H7 (cell line): ENCODE measurements at regions not wholly inside any gene's neighbourhood (a gene's known extent, or its start where the extent isn't known, plus 50 kb on each side); places are given as distances from the start of the nearest gene placed in this dataset.
"Not testable (repeated sequence)": the region's sequence is repeated elsewhere in the genome, so short reads cannot be mapped to it uniquely, and the experiment has no call there.

ENCODE experiments used
- DNase-seq: peaks from one replicate; pipeline ENCODE4 v3.0.0; 2012
- H3K27me3 ChIP-seq: 2 replicates; pipeline ENCODE4 v1.6.0; 2011; ENCODE audit warnings: mild to moderate bottlenecking, low read length; ENCODE audit not compliant: control insufficient read depth, insufficient read depth
- H3K36me3 ChIP-seq: replicated peaks from 2 replicates; pipeline ENCODE4 v1.5.1; 2011; ENCODE audit warnings: low read length; ENCODE audit not compliant: control insufficient read depth, insufficient read depth
- H3K4me3 ChIP-seq: 2 replicates; pipeline ENCODE4 v1.5.1; 2011; ENCODE audit warnings: low read depth, mild to moderate bottlenecking, control low read depth, low read length, moderate library complexity; ENCODE audit not compliant: insufficient read depth

GRCh38 chr3:109702976-109703375, 365.6 kb upstream of the DPPA4 start:
- Histone ChIP-seq H3K36me3 (no peaks in the 10 kb centered on the region), H3K27me3 (no peaks in the 10 kb centered on the region)
- no peak for DNase-seq

DNA sequence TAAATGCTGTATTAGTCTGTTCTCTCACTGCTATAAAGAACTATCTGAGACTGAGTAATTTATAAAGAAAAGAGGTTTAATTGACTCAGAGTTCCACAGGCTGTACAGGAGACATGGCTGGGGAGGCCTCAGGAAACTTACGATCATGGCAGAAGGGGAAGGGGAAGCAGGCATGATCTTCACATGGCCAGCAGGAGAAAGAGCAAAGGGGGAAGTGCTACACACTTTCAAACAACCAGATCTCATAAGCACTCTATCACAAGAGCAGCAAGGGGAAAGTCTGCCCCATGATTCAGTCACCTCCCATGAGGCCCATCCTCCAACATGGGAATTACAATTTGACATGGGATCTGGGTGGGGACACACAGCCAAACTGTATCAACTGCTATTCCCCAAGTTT, 367.8 kb upstream of the DPPA4 start:
- not testable (repeated sequence) for H3K27me3 ChIP-seq, H3K36me3 ChIP-seq, H3K4me3 ChIP-seq, DNase-seq

More at GRCh38 chr3:109702976-109703375, 365.6 kb upstream of the DPPA4 start:
- H3K4me3 ChIP-seq, result no peak overlapping the region

DNA sequence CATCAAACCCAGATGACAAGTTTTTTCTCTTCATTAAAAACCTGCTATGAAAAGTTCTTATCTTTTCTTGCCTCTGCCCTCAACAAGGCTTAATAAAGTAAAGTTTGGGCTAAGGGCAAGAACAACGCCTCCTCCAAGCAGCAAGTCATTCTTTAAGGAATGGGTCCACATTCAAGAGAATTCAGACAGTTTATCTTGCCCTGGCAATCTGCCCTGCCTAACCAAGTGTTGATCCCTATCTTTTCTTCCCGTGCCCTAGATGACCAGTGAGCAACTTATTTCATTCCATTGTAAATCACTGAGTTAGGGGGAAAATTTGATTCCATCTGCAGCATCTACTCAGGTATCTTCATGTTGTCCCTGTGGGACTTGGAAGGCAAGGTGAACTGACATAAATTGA, 370.3 kb upstream of the DPPA4 start:
- no peak for DNase-seq
- no peak overlapping the region for H3K4me3 ChIP-seq
- no peaks in the 10 kb centered on the region for H3K36me3 ChIP-seq

DNA sequence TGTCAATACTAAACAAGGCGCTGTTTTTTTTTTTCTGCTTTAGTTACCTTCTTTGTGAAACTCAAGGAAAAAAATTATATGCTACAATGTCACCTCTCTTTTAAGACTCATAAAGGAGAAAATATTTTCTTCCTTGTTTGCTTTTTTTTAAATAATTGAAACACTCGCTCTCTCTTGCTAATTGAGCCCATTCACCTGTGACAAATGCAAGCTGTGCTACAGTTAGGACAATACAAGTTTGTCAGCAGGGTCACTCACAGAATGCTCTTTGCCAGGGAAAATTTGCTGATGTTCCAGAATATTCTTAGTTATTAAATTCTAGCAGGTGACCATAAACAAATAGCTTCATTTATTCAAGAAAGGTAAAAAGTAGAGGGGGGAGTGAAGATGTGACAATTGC, 375.9 kb upstream of the DPPA4 start:
- Histone ChIP-seq H3K36me3 (no peaks in the 10 kb centered on the region), H3K4me3 (no peak overlapping the region), H3K27me3 (no peaks in the 10 kb centered on the region)
- no peak for DNase-seq

More for the DNA sequence above, 370.3 kb upstream of the DPPA4 start:
- H3K27me3 ChIP-seq, result no peaks in the 10 kb centered on the region

DNA sequence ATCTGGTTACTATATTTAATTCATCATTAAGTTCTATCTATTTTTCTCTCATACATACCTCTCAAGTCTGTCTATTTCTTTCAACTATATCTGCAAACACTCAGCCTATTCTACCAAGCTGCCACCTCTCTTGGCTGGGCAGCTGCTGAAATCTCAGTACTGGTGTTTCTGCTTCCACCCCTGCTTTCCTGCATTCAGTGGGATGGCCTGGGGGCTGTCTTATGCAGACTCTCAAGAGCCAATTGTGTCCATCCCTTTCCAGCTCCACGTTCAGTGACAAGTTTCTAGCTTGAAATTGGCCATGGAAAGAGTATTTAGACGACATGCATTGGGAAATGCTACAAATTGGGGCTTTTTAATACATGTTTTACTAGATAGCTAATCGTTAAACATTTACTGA, 378.4 kb upstream of the DPPA4 start:
- Histone ChIP-seq H3K27me3 (no peaks in the 10 kb centered on the region), H3K4me3 (no peak overlapping the region), H3K36me3 (no peaks in the 10 kb centered on the region)
- no peak for DNase-seq

DNA sequence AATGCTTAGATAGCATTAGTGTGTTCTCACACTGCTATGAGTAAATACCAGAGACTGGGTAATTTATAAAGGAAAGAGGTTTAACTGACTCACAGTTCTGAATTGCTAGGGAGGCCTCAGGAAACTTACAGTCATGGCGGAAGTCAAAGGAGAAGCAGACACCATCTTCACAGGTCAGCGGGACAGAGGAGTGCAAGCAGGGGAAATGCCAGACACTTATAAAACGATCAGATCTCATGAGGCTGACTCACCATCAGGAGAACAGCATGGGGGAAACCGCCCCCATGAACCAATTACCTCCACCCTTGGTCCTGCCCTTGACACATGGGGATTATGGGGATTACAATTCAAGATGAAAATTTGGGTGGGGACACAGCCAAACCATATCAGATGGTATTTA, 381.5 kb upstream of the DPPA4 start:
- no peaks in the 10 kb centered on the region for H3K36me3 ChIP-seq
- no peak for DNase-seq
- H3K27me3 ChIP-seq, result no peaks in the 10 kb centered on the region; the same call in 1 of the 2 replicates
- no peak overlapping the region for H3K4me3 ChIP-seq

DNA sequence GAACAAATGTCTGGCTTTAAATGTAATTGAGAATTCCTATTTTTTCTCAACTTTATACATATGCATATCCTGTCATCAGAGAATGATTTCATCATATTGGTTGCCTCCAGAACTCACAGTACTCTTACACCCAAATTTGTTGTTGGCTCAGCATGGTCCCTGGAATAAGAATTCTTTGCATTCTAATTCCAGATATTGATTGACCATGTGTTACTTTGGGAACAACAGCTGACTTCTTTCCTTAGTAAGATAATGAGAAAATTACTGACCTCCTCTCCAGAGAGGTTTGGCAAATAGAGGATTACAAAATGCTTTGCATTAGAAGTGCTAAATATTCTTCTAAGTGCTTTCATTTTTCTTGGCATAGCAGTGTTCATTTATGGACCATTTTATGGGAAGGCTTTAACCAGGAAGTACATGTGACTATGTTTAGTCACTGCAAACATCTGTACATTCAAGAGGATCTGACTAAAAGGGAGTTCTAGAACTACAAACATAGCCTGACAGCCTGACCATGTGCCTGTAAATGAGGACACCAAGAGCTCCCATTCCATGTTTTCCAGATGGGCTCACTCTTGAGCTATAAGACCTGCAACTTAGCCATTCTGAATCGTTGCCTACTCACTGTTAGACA, 391.6 kb upstream of the DPPA4 start:
- no peak for DNase-seq
- no peaks in the 10 kb centered on the region for H3K36me3 ChIP-seq

GRCh38 chr3:109731639-109732473, 394.5 kb upstream of the DPPA4 start:
- H3K36me3 ChIP-seq, result no peaks in the 10 kb centered on the region
- no peaks in the 10 kb centered on the region for H3K27me3 ChIP-seq
- no peak overlapping the region for H3K4me3 ChIP-seq
- peak; percentile 4 for DNase-seq

More for the DNA sequence above, 391.6 kb upstream of the DPPA4 start:
- no peak overlapping the region for H3K4me3 ChIP-seq
- no peaks in the 10 kb centered on the region for H3K27me3 ChIP-seq

- DNase-seq, result no peak
- Histone ChIP-seq H3K4me3 (no peak overlapping the region), H3K36me3 (no peaks in the 10 kb centered on the region), H3K27me3 (no peaks in the 10 kb centered on the region)
These were observed 406.6 kb upstream of the DPPA4 start for GRCh38 chr3:109743981-109744380.

DNA sequence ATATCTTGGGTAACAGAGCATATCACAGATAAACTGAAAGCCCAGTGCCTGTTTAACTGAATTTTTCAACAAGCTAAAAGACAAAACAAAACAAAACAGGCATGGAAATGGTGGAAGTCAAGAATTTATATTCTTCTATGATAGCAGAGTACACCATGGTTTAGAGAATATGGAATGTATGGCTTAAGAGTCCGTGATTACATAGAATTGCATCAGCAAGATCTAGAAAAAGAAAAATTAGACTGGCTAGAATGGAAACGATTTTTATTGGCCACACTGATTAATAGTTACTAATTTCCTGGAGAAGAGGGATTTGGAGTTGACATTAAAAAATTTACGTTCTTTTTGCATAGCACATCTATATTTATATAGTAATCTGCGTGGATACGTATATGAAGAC, 435.2 kb upstream of the DPPA4 start:
- no peaks in the 10 kb centered on the region for H3K27me3 ChIP-seq
- no peaks in the 10 kb centered on the region for H3K36me3 ChIP-seq
- no peak for DNase-seq
- no peak overlapping the region for H3K4me3 ChIP-seq

DNA sequence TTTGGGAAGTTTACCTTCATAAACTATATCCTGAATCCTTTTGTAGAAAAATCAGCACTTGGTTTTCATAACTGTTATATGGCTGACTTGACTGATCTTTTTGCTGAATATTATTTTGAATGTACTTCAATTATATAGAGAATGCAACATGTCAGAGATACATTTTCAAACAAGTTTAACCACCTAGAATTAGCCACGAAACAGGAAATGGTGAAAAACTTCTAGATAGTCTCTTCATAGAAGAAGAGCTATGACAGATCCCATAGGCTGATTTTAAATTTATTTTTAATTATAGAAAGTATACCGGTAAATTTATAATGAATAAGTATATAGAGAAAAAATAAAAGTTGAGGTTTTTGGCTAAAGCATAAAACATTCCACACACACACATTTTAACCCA, 436.8 kb upstream of the DPPA4 start:
- Histone ChIP-seq H3K4me3 (no peak overlapping the region), H3K36me3 (no peaks in the 10 kb centered on the region), H3K27me3 (no peaks in the 10 kb centered on the region)
- no peak for DNase-seq

DNA sequence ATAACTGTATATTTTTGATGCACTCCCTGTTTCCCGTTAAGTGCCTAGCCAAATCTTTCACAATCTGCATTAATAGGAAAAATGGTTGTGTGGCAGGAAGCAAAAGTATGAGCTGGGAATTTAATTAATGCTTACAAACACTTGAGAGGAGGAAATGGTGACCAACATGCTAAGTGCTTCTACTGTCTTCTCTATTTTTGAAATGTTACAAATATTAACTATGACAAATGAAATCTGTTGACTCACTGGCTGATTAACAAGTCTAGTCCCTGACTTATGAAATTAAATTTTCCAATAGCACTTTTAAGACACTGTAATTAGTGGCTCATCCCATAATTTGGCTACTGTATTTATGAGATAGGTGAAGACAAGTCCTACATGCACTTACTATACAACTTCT, 446.9 kb upstream of the DPPA4 start:
- Histone ChIP-seq H3K27me3 (no peaks in the 10 kb centered on the region), H3K4me3 (no peak overlapping the region), H3K36me3 (no peaks in the 10 kb centered on the region)
- DNase-seq, result no peak

- Histone ChIP-seq H3K36me3 (no peaks in the 10 kb centered on the region), H3K4me3 (no peak overlapping the region), H3K27me3 (no peaks in the 10 kb centered on the region)
- no peak for DNase-seq
These were observed 447.7 kb upstream of the DPPA4 start for GRCh38 chr3:109784852-109785631.

DNA sequence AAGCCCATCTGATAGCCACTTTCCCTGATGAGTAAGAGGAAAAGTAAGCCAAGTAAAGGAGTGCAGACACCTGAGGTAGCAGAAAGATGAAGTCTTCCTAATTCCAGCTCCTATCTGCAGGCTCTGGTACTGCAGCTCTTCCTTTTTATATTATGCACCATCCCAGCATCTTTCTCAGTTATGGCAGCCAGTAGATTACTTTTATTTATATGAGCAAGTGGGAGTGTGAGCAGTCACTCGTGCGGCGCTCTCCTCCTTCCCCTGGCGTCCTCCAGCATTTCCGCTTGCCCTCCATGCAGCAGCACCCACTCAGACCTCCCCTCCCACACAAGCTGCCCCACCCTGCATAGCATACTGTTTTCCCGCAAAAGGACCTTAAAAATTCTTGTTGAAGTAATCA, 465.9 kb upstream of the DPPA4 start:
- DNase-seq, result peak; percentile 42
- Histone ChIP-seq H3K36me3 (no peaks in the 10 kb centered on the region), H3K4me3 (no peak overlapping the region), H3K27me3 (no peaks in the 10 kb centered on the region)

GRCh38 chr3:109804697-109805096, 467.4 kb upstream of the DPPA4 start:
- H3K36me3 ChIP-seq, result no peaks in the 10 kb centered on the region
- no peak for DNase-seq
- no peak overlapping the region for H3K4me3 ChIP-seq
- no peaks in the 10 kb centered on the region for H3K27me3 ChIP-seq
